Adrenal gland (tissue), 9 donors: ENCODE measurements at regions not wholly inside any gene's neighbourhood (a gene's known extent, or its start where the extent isn't known, plus 50 kb on each side); places are given as distances from the start of the nearest gene placed in this dataset.

Experiments used
- DNase-seq, 7 donors: peaks; one replicate each; pipeline ENCODE4 v3.0.0-alpha.2; 2019 to 2020
- H3K27ac ChIP-seq, 5 donors: fragments of 200-600 bp; sonication (generic) in 4 of 5; 1 replicate in 3 of 5; 2 replicates in 2 of 5; pipeline versions ENCODE4 v1.5.1 to v1.8.0; 2016 to 2020; ENCODE audit warnings: mild to moderate bottlenecking in 1 of 5
- H3K27me3 ChIP-seq: fragments of 200-600 bp; 2 replicates; pipeline ENCODE4 v1.8.0; 2021
- H3K36me3 ChIP-seq, 2 donors: fragments of 200-600 bp; replicated peaks in 1 of 2; 1 replicate in 1 of 2; 2 replicates in 1 of 2; pipeline versions ENCODE4 v1.5.1 to v1.8.0; 2018 to 2022
- H3K4me1 ChIP-seq, 2 donors: fragments of 200-600 bp; replicated peaks in 1 of 2; 1 replicate in 1 of 2; 2 replicates in 1 of 2; pipeline versions ENCODE4 v1.5.1 to v1.8.0; 2018 to 2021
- H3K4me3 ChIP-seq, 4 donors: fragments of 200-600 bp; sonication (generic) in 3 of 4; one replicate each; pipeline ENCODE4 v1.5.1; 2016 to 2018
- H3K9me3 ChIP-seq, 3 donors: fragments of 200-600 bp; sonication (generic) in 1 of 3; replicated peaks in 1 of 3; 1 replicate in 2 of 3; 2 replicates in 1 of 3; pipeline versions ENCODE4 v1.5.1 to v1.8.0; 2016 to 2021
- CTCF ChIP-seq, 6 experiments: fragments of 450-650 bp in 4 of 6; fragments of 200-600 bp in 2 of 6; sonication (generic) in 1 of 6; IDR thresholded peaks; 1 replicate in 5 of 6; 2 replicates in 1 of 6; pipeline versions ENCODE4 v1.5.1 to v1.8.0; 2016 to 2021; ENCODE audit warnings: antibody characterized with exemption in 6 of 6, mild to moderate bottlenecking in 2 of 6, moderate library complexity in 1 of 6
- POLR2A ChIP-seq, 2 donors: fragments of 450-650 bp; IDR thresholded peaks; one replicate each; pipeline ENCODE4 v1.6.1; 2017; ENCODE audit warnings: antibody characterized with exemption in 2 of 2, mild to moderate bottlenecking in 2 of 2, moderate library complexity in 1 of 2
- WGBS, 4 donors: extraction: QIAGEN DNeasy Blood & Tissue Kit in 2 of 4; methylation state at CpG; one replicate each; pipeline versions ENCODE4 v1.1.5 to v1.1.7; 2013 to 2017; 5-methylcytosine and 5-hydroxymethylcytosine counted together
- intact Hi-C, 2 donors: fragments of 100-400 bp; cut with DNase I; formaldehyde crosslinking; loops; one replicate each; pipeline versions ENCODE4 v1.14.1 to v1.15.0; 2022 to 2023
- donor health status: healthy with polysubstance abuse.
- donor health status: Bipolar disorder and iron deficiency.
- donor health status: DM: yes; HTN: yes; CAD: no.
- donor health status: DM: no; HTN: no; CAD: no.
- donor health status: DM: no; HTN: no; CAD: no.

GRCh38 chr14:97571866-97572555 lies 774.8 kb downstream of the VRK1 start:
- Histone ChIP-seq H3K27me3 (no peaks in the 10 kb centered on the region), H3K36me3 (no peaks in the 10 kb centered on the region), H3K27ac (no peak overlapping the region), H3K4me1 (no peaks in the 10 kb centered on the region), H3K4me3 (no peak overlapping the region), H3K9me3 (no peaks in the 10 kb centered on the region)
- intact Hi-C loops, result no loop called here
- no peak for DNase-seq
- 63 to 66% (median 64%) methylated on average over 5 of the region's 5 CpGs for WGBS, 4 donors
- TF ChIP-seq CTCF (IDR thresholded peaks at IDR 0.05), result no peak

GRCh38 chr14:97572583-97573458 lies 775.6 kb downstream of the VRK1 start:
- Histone ChIP-seq H3K36me3 (no peaks in the 10 kb centered on the region), H3K27me3 (no peaks in the 10 kb centered on the region), H3K4me1 (no peaks in the 10 kb centered on the region), H3K27ac (no peak overlapping the region), H3K9me3 (no peaks in the 10 kb centered on the region), H3K4me3 (no peak overlapping the region)
- DNase-seq, result no peak
- WGBS, 4 donors, result 42 to 50% (median 47%) methylated on average over 19 of the region's 19 CpGs
- intact Hi-C loops, result no loop called here
- TF ChIP-seq CTCF (IDR thresholded peaks at IDR 0.05) (no peak), POLR2A (IDR thresholded peaks at IDR 0.05) (no peak)

GRCh38 chr14:97575677-97576076 lies 778.5 kb downstream of the VRK1 start:
- no peaks in the 10 kb centered on the region for H3K27me3 ChIP-seq
- H3K4me1 ChIP-seq, result no peaks in the 10 kb centered on the region
- no peak for DNase-seq
- WGBS, 4 donors, result 82 to 87% (median 85%) methylated on average over 6 of the region's 6 CpGs
- intact Hi-C loops, result no loop called here
- TF ChIP-seq CTCF (IDR thresholded peaks at IDR 0.05) (no peak), POLR2A (IDR thresholded peaks at IDR 0.05) (no peak)
- no peak overlapping the region for H3K4me3 ChIP-seq
- no peaks in the 10 kb centered on the region for H3K9me3 ChIP-seq
- no peak overlapping the region for H3K27ac ChIP-seq
- no peaks in the 10 kb centered on the region for H3K36me3 ChIP-seq

- no peaks in the 10 kb centered on the region for H3K36me3 ChIP-seq
- H3K4me3 ChIP-seq, result no peak overlapping the region
- no peaks in the 10 kb centered on the region for H3K9me3 ChIP-seq
- H3K27me3 ChIP-seq, result no peaks in the 10 kb centered on the region
- H3K4me1 ChIP-seq, result no peaks in the 10 kb centered on the region
- intact Hi-C loops, result no loop called here
- no peak overlapping the region for H3K27ac ChIP-seq
- no peak for DNase-seq
- no peak for TF ChIP-seq POLR2A (IDR thresholded peaks at IDR 0.05)
- no peak for TF ChIP-seq CTCF (IDR thresholded peaks at IDR 0.05)
These were observed 781.9 kb downstream of the VRK1 start for GRCh38 chr14:97578982-97579548.
